GM12891 (cell line): ENCODE measurements at regions not wholly inside any gene's neighbourhood (a gene's known extent, or its start where the extent isn't known, plus 50 kb on each side); places are given as distances from the start of the nearest gene placed in this dataset.

Source experiments
- POLR2A ChIP-seq: IDR thresholded peaks from 2 replicates; pipeline ENCODE4 v1.6.1; 2011; ENCODE audit warnings: low read depth, low read length, control low read depth
- POLR2AphosphoS5 ChIP-seq: IDR thresholded peaks from 2 replicates; pipeline ENCODE4 v1.6.1; 2011; ENCODE audit warnings: low read depth, low read length, control low read depth
- TAF1 ChIP-seq: IDR thresholded peaks from 2 replicates; pipeline ENCODE4 v1.6.1; 2011; ENCODE audit warnings: low read depth, low read length, control low read depth

DNA sequence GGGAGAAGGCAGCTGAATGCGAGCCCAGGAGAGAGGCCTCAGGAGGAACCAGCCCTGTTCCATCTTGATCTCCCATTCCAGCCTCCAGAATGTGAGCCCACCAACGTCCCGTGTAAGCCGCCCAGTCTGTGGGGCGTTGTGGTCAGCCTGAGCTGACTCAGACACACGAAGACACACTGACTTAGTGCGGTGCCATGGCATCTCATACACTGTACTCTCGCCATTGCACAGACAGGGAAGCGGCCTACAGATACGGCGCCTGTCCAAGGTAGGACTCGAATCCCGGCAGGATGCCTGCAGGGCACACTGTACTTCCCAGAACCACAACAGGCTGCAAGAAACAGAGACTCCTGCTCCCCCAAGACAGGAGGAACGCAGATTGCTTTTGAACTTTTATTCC is 179.6 kb downstream of the CTTN start:
- TF ChIP-seq TAF1: no peak
- no peak for TF ChIP-seq POLR2A
- no peak for TF ChIP-seq POLR2AphosphoS5
